ENCODE measurements at regions not wholly inside any gene's neighbourhood (a gene's known extent, or its start where the extent isn't known, plus 50 kb on each side); places are given as distances from the start of the nearest gene placed in this dataset.

DNA sequence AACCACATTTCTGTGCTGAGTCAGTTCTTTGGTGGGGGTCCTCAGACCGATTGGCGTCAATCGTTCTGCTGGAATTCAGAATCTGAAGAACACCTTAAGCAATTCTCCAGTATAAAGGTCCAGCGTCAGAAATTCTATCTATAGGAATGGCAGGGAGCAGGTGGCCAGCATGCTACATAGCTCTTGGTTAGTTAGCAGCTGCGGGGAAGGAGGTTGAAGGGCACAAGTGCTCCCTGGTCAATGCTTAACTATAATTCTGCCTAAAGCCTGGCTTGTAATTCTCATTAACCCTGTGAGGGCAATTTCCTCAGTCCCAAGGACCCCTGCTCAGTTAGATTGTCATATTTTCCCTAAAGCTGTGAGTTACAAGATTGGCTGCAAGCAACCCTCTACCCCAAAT is 54.3 kb upstream of the GALNT2 start:
- Histone ChIP-seq H3K4me2 (ENCODE audit: insufficient read depth in 1 of 2, low read depth in 2 of 2, low read length in 2 of 2) (no peak overlapping the region), H4K91ac (replicated peaks; ENCODE audit: insufficient read length, low read length) (no peak overlapping the region), H3K56ac (replicated peaks; ENCODE audit: insufficient read length, low read depth, low read length) (no peak overlapping the region), H3K79me1 (ENCODE audit: low read depth, low read length) (no peaks in the 10 kb centered on the region; the same call in 1 of the 2 replicates), H3K14ac (ENCODE audit: insufficient read length) (no peak overlapping the region), H3K18ac (ENCODE audit: extremely low read depth, low read length) (no peak overlapping the region), H3K9ac (replicated peaks in 1 of 4; ENCODE audit: extremely low read depth in 1 of 4, low read depth in 3 of 4, low read length in 3 of 4) (no peak overlapping the region), H3K9me3 (ENCODE audit: insufficient read depth in 2 of 2, low read depth in 1 of 2, low read length in 1 of 2) (no peaks in the 10 kb centered on the region; a peak in 1 of 4 replicates), H2BK5ac (ENCODE audit: low read depth, low read length) (no peak overlapping the region), H3K23me2 (ENCODE audit: low read depth, low read length) (no peaks in the 10 kb centered on the region), H3K4me1 (replicated peaks in 1 of 4; ENCODE audit: control insufficient read depth in 3 of 4, insufficient read depth in 4 of 4, low read length in 3 of 4) (peaks cover 0 to 5% (median 2%) of the 10 kb centered on the region in 4 experiments; a peak in 3 of 7 replicates), H2AK5ac (ENCODE audit: low read depth, low read length) (no peak overlapping the region), H3K27me3 (replicated peaks in 1 of 4; ENCODE audit: control insufficient read depth in 3 of 4, extremely low read depth in 1 of 4, insufficient read depth in 3 of 4, low read length in 3 of 4) (no peaks in the 10 kb centered on the region; a peak in 1 of 7 replicates), H2BK12ac (ENCODE audit: low read depth, low read length) (no peak overlapping the region), H2BK120ac (replicated peaks; ENCODE audit: low read depth, low read length) (no peak overlapping the region), H2BK15ac (ENCODE audit: low read length) (no peak overlapping the region), H3K23ac (ENCODE audit: insufficient read length) (no peak overlapping the region), H4K20me1 (replicated peaks in 1 of 2; ENCODE audit: control insufficient read depth in 1 of 2, insufficient read depth in 2 of 2, low read length in 2 of 2) (no peaks in the 10 kb centered on the region), H2BK20ac (ENCODE audit: low read length) (no peak overlapping the region), H3K36me3 (ENCODE audit: control insufficient read depth in 2 of 4, insufficient read depth in 4 of 4, low read length in 3 of 4) (no peaks in the 10 kb centered on the region), H4K5ac (ENCODE audit: insufficient read length, low read depth, low read length) (no peak overlapping the region), H3K4me3 (ENCODE audit: extremely low read depth in 1 of 4, insufficient read depth in 2 of 4, low read depth in 3 of 4, low read length in 4 of 4) (no peak overlapping the region), H4K8ac (ENCODE audit: extremely low read depth, insufficient read depth, low read length) (no peak overlapping the region), H3K4ac (replicated peaks; ENCODE audit: insufficient read length, low read depth, low read length) (no peak overlapping the region), H2AFZ (ENCODE audit: low read length) (no peak overlapping the region), H3K27ac (ENCODE audit: low read depth, low read length) (no peak overlapping the region), H3K79me2 (ENCODE audit: control insufficient read depth in 1 of 2, insufficient read depth in 2 of 2, low read length in 2 of 2) (no peaks in the 10 kb centered on the region)
- CTCF ChIA-PET (ENCODE audit: partially characterized antibody): interaction anchor here (1.1 kb wide), 1 partner anchor 25 kb away, joined by 3 read pairs; no protein-coding TSS in a partner anchor
- WGBS, 2 experiments (ENCODE audit: extremely low coverage in 1 of 2, insufficient coverage in 1 of 2, insufficient read length in 1 of 2, insufficient replicate concordance in 2 of 2, low coverage in 1 of 2, low lambda C conversion rate in 2 of 2, missing lambda C conversion rate in 1 of 2): 82% methylated on average over 5 of the region's 5 CpGs; no CpG with 5 or more reads in 1 of the 2 experiments
- DNase-seq (ENCODE audit: low read depth in 1 of 2, low spot score in 2 of 2): no peak
- POLR2A ChIA-PET (ENCODE audit: partially characterized antibody): no interaction called here
- no peak for FAIRE-seq
- TF ChIP-seq CREB1 (IDR thresholded peaks at IDR 0.05): no peak
- no peak for TF ChIP-seq HDAC6 (IDR thresholded peaks at IDR 0.05; ENCODE audit: low read depth, low read length)
- no peak for TF ChIP-seq RXRA (IDR thresholded peaks at IDR 0.05; ENCODE audit: insufficient read depth, low read depth, low read length)
- TF ChIP-seq KDM4A (IDR thresholded peaks at IDR 0.05; ENCODE audit: low read depth, low read length, severe bottlenecking): no peak
- no peak for TF ChIP-seq YY1 (IDR thresholded peaks at IDR 0.05; ENCODE audit: low read depth, low read length)
- TF ChIP-seq SAP30 (IDR thresholded peaks at IDR 0.05; ENCODE audit: insufficient read depth, insufficient replicate concordance, low read length): no peak
- no peak for TF ChIP-seq CTBP2 (IDR thresholded peaks at IDR 0.05; ENCODE audit: borderline replicate concordance, insufficient read depth, insufficient read length, low read length)
- no peak for TF ChIP-seq SUZ12 (IDR thresholded peaks at IDR 0.05; ENCODE audit: low read length)
- TF ChIP-seq FOSL1 (IDR thresholded peaks at IDR 0.05; ENCODE audit: insufficient read depth, low read depth, low read length): no peak
- TF ChIP-seq BCL11A (IDR thresholded peaks at IDR 0.05; ENCODE audit: low read depth in 2 of 2, low read length in 2 of 2): no peak
- no peak for TF ChIP-seq TEAD4 (IDR thresholded peaks at IDR 0.05; ENCODE audit: low read depth, low read length)
- no peak for TF ChIP-seq POLR2A (IDR thresholded peaks at IDR 0.05; ENCODE audit: control extremely low read depth in 1 of 2, low read depth in 2 of 2, low read length in 2 of 2)
- TF ChIP-seq SIX5 (IDR thresholded peaks at IDR 0.05; ENCODE audit: low read depth, low read length): no peak
- TF ChIP-seq EP300 (IDR thresholded peaks at IDR 0.05; ENCODE audit: borderline replicate concordance in 1 of 2, low read depth in 2 of 2, low read length in 2 of 2): no peak
